Ammon's horn (tissue), 1 donor: ENCODE measurements at regions not wholly inside any gene's neighbourhood (a gene's known extent, or its start where the extent isn't known, plus 50 kb on each side); places are given as distances from the start of the nearest gene placed in this dataset.
"Not testable (repeated sequence)": the region's sequence is repeated elsewhere in the genome, so short reads cannot be mapped to it uniquely, and the experiment has no call there.

ENCODE experiments used
- DNase-seq: peaks from one replicate; pipeline ENCODE4 v3.0.0-alpha.2; 2016; ENCODE audit warnings: low spot score

GRCh38 chr21:43287795-43288755, 119.3 kb downstream of the CRYAA start:
- DNase-seq: no peak

DNA sequence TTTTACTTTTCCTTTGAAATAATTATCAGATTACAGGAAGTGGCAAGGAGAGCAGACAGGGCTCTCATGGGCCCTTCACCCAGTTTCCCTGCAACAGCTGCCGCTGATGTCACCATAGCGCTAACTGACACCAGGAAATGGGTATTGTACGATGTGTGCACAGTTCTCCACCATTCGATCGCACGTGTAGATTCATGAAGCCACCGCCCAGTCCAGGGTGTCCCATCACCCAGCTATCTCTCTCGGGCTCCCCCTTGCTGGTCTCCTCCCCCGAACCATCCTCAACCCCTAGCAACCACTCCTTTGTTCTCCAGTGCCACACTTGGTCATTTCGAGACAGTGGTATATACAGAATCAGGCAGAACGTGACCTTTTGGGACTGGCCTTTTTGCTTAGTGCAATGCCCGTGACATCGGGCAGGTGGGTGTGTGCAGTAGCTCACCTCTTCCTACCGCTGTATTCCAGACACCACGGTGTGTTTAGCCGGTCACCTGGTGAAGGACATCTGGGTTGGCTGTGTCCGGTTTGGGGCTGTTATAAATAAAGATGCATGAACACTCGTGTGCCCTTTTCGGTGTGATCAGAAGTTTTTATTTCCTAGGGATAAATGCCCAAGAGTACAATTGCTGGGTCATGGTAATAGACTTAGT, 118.4 kb downstream of the CRYAA start:
- DNase-seq: no peak

- no peak for DNase-seq
Measured at GRCh38 chr21:43286196-43286595, 117.4 kb downstream of the CRYAA start.

DNA sequence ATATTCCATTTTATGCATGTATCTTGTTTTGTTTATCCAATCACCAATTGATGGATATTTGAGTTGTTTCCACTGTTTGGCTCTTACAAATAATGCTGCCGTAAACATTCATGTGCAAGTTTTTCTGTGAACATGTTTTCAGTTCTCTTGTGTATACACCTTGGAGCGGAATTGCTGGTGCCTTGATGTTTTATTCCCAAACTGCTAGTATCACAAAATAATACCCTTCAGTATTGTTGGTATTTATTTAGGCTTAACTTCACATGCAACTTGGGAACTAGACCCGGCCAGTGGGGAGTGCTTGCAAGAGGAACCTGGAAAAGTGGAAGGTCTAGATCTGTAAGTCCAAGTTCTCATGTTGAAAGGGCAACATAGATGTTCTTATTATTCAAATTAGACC, 115.9 kb downstream of the CRYAA start:
- no peak for DNase-seq

GRCh38 chr21:43284238-43284637, 115.4 kb downstream of the CRYAA start:
- no peak for DNase-seq

- not testable (repeated sequence) for DNase-seq
Measured at GRCh38 chr21:43283925-43284221, 115.1 kb downstream of the CRYAA start.

DNA sequence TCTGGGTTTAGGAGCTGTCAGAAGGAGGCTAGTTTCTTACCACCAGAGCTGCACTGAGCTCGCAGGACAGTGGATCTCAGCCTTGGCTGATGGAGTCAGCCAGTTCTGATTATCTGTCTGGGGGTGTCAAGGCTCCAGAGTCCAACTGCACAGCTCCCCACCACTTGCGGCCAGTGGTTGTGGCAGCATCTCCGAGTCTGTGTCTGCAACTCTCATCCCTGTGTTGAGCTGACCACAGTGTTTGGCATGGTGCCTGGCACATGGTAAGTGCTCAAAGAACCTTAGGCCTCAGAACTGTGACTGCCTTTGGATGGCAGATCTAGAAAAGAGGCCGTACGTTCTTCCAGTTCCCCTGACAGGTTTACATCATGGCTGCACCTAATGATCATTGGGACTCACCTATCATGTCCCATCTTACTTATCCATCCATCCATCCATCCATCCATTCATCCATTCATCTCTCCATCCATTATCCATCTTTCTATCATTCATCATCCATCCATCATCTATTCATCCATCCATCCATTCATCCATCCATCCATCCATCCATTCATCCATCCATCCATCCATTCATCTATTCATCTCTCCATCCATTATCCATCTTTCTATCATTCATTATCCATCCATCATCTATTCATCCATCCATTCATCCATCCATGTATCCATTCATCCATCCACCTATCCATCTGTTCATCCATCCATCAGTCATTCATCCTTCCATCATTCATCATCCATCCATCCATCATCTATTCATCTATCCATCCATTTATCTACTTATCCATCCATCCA, 114.5 kb downstream of the CRYAA start:
- no peak for DNase-seq

- DNase-seq: no peak
Measured at GRCh38 chr21:43282358-43283120, 113.7 kb downstream of the CRYAA start.

DNA sequence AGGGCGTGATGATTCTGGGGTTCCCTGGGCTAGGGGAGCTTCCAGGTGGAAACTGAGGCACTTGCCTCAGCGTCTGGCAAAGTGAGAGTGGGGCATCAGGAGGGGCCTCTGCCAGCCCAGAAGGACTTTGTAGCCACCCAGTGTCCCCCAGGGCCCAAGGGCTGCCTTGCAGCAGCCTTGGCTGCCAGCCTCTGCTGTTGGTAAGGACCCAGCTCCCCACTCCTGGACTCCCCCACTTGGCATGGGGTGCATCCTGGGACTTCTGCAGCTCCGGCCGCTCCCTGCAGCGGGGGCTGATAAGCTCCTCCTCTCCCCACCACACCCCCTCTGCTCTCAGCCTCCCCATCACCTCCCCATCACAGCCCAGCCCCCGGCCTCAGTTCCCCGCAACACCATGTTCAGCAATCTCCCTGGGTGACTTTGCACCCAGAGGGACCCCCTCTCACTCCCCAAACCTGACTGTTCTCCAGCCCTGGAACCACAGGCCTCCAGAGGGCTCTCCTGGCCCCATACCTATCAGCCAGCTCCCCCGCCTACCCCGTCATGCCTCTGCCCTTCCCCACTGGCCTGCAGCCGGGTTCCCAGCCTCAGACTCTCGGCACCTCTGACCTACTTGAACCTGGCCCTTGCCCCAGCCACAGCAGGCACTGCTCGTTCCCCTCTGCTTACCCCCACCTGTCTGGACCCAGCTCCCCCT, 113.0 kb downstream of the CRYAA start:
- DNase-seq: no peak

- no peak for DNase-seq
Measured at GRCh38 chr21:43280949-43281633, 112.3 kb downstream of the CRYAA start.

DNA sequence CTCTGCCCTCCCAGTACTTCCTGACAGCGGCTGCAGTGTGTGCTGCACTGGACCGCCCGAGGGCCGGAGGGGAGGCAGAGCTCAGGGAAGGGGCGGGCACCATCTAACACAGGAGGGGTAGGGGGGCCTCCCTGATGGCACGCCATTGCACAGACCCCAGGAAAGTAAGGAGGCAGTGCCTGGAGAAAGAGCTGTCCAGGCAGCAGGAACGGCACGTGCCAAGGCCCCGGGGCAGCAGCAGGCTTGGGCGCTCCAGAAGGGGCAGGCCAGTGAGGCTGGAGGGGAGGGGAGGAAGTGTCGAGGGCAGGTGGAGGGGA, 110.7 kb downstream of the CRYAA start:
- no peak for DNase-seq

DNA sequence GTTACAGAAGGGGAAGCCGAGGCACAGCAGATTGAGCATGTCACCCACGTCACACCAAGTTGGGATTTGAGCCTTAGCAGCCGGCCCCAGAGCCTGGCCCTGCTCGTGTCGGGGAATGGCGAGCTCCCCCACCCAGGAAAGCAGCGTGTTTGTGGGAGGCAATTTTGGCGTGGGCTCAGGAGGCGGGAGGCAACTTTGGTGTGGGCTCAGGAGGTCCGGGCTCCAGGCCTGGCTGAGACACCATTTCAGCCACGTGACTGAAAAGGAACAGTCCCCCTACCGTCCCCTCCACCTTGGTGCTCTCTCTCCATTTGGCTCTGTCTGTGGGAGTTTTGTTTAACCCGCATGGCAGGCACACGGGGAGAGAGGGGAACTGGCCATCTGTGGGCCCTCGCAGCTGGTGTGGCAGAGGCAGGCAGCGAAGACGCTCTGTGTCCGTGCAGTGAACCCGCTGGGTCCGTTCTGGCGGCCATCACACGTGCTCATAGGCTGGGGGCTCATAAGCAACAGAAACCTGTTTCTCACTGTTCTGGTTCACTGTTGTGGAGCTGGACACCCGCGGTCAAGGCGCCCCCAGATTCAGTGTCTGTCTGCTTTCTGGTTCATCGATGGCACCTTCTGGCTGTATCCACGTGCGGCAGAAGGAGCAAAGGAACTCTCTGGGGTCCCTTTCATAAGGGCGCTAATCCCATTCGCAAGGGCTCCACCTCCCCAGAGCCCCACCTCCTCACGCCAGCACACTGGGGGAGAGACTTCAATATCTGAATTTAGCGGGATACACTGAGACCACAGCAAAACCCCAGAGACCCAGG, 110.2 kb downstream of the CRYAA start:
- no peak for DNase-seq

DNA sequence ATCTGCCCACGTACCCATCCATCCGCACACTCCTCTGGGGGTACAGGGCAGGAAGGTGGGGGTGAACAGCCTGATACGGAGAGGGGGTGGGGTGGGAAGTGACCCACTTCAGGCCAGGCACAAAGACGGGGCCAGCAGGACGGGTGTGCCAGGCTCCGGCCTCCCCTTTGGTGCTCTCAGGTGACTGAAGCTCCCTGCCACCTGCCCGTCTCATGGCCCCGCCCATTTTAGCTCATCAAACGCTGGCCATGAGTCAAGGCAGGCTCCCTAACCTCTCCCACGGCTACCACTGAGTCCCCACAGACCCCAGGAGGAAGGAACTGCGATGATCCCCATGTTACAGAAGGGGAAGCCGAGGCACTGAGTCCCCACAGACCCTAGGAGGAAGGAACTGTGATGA, 109.6 kb downstream of the CRYAA start:
- DNase-seq: no peak

GRCh38 chr21:43277481-43278351, 108.9 kb downstream of the CRYAA start:
- peak; percentile 84 for DNase-seq

GRCh38 chr21:43276811-43277210, 108.0 kb downstream of the CRYAA start:
- no peak for DNase-seq

DNA sequence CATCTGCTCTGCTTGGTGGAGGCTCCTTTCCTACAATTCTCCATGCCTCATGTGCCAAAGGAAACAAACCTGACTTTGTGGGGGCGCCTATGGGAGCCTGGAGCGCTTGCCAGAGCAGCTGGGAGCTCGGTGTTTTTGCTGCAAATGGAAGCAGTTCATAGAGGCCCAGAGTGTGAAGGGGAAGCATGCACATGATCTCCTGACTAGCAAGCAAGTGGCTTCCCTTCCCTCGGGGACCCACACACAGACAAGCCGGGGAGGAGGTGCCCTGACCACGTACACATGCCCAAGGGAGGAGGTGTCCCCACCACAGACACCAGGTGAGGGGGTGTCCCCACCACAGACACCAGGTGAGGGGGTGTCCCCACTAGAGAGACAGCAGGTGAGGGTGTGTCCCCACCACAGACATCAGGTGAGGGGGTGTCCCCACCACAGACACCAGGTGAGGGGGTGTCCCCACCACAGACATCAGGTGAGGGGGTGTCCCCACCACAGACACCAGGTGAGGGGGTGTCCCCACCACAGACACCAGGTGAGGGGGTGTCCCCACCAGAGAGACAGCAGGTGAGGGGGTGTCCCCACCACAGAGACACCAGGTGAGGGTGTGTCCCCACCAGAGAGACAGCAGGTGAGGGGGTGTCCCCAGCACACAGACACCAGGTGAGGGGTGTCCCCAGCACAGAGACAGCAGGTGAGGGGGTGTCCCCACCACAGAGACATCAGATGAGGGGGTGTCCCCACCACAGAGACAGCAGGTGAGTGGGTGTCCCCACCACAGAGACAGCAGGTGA, 106.8 kb downstream of the CRYAA start:
- DNase-seq: peak; percentile 20

GRCh38 chr21:43274946-43275310, 106.1 kb downstream of the CRYAA start:
- DNase-seq: no peak
